ENCODE measurements at regions not wholly inside any gene's neighbourhood (a gene's known extent, or its start where the extent isn't known, plus 50 kb on each side); places are given as distances from the start of the nearest gene placed in this dataset.
A peak's percentile ranks its signal among the peaks of the same experiment; 100 is the strongest.

DNA sequence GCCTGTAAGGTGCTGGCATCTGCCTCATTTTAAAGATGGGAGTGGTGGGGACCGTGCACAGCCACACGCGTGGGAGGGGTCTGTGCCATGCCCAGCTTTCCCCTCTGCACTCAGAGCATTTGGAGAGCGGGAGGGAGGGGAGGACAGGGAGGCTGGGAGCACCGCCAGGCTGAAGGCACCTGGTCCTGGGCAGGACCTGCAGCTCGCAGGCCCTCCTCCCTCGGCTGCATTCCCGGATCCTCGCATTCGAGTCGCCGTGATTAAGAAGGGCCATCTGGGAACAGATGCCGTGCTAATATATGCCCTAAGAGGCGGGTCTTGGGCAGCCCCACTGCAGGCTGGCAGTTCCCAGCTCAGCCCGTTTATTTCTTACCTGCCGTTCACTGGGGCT, 84.0 kb downstream of the PTGR3 start:
- Histone ChIP-seq H4K5ac (ENCODE audit: low read length) (no peak overlapping the region), H3K4me2 (ENCODE audit: low read length) (no peak overlapping the region)
- no CpG with 5 or more reads among the region's 16 CpGs for WGBS (ENCODE audit: extremely low coverage, insufficient coverage, low lambda C conversion rate)

DNA sequence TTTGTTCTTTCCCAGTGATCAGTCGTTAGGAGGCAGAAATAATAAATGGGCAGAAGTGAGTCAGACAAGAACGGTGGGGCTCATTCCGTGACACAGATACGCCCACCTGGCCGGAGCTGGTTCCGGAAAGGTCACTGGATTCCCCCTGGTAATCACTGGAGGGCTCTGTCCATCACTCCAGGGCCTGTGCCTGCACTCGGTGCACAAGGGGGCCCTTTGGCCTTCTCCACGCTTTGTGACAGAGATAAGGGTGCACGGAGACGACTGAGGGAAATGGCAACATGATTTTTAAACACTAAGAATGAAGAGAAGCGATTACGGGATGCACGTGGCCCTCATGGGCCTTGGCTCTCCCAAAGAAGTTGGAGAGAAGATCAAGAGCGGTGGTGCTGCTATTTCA, 84.4 kb downstream of the PTGR3 start:
- no peak overlapping the region for H3K23ac ChIP-seq (ENCODE audit: low read length)
- no peak overlapping the region for H3K18ac ChIP-seq (ENCODE audit: low read length)
- no peak overlapping the region for H3K4me2 ChIP-seq (ENCODE audit: low read length)
- H2AK5ac ChIP-seq (ENCODE audit: low read length), result no peak overlapping the region
- no CpG with 5 or more reads among the region's 14 CpGs for WGBS (ENCODE audit: extremely low coverage, insufficient coverage, low lambda C conversion rate)
- no peaks in the 10 kb centered on the region for H3K27me3 ChIP-seq (ENCODE audit: insufficient read depth, low read length, poor library complexity)
- no peak overlapping the region for H4K5ac ChIP-seq (ENCODE audit: low read length)
- H3K27ac ChIP-seq (ENCODE audit: low read depth, low read length), result no peak overlapping the region
- no peak overlapping the region for H2BK120ac ChIP-seq (ENCODE audit: low read depth, low read length)
- no peak overlapping the region for H3K56ac ChIP-seq (ENCODE audit: low read length)
- H3K4ac ChIP-seq (ENCODE audit: low read depth, low read length), result no peak overlapping the region
- no peak overlapping the region for H4K8ac ChIP-seq (ENCODE audit: low read depth, low read length)
- no peak overlapping the region for H3K4me3 ChIP-seq (ENCODE audit: low read length)
- no peak for DNase-seq
- H2BK15ac ChIP-seq (replicated peaks; ENCODE audit: low read depth), result no peak overlapping the region
- no peaks in the 10 kb centered on the region for H3K4me1 ChIP-seq (ENCODE audit: control insufficient read depth, low read depth, low read length)
- no peak overlapping the region for H2BK5ac ChIP-seq (ENCODE audit: low read length)
- no peaks in the 10 kb centered on the region for H3K79me2 ChIP-seq (ENCODE audit: control insufficient read depth, insufficient read depth, low read length)
- no peaks in the 10 kb centered on the region for H3K36me3 ChIP-seq (ENCODE audit: control insufficient read depth, insufficient read depth, low read length)
- no peak overlapping the region for H3K9ac ChIP-seq (ENCODE audit: low read length)
- no peaks in the 10 kb centered on the region for H3K79me1 ChIP-seq (ENCODE audit: low read length)

More for the DNA sequence above, 84.0 kb downstream of the PTGR3 start:
- H2BK15ac ChIP-seq (replicated peaks; ENCODE audit: low read depth), result no peak overlapping the region
- no peaks in the 10 kb centered on the region for H3K79me1 ChIP-seq (ENCODE audit: low read length)
- no peaks in the 10 kb centered on the region for H3K79me2 ChIP-seq (ENCODE audit: control insufficient read depth, insufficient read depth, low read length)
- no peaks in the 10 kb centered on the region for H3K36me3 ChIP-seq (ENCODE audit: control insufficient read depth, insufficient read depth, low read length)
- H4K8ac ChIP-seq (ENCODE audit: low read depth, low read length), result no peak overlapping the region
- no peak for DNase-seq
- no peaks in the 10 kb centered on the region for H3K4me1 ChIP-seq (ENCODE audit: control insufficient read depth, low read depth, low read length)
- H3K56ac ChIP-seq (ENCODE audit: low read length), result no peak overlapping the region
- H3K18ac ChIP-seq (ENCODE audit: low read length), result no peak overlapping the region
- no peak overlapping the region for H3K23ac ChIP-seq (ENCODE audit: low read length)
- no peak overlapping the region for H2BK120ac ChIP-seq (ENCODE audit: low read depth, low read length)
- no peak overlapping the region for H3K4me3 ChIP-seq (ENCODE audit: low read length)
- no peak overlapping the region for H3K9ac ChIP-seq (ENCODE audit: low read length)
- H3K27me3 ChIP-seq (ENCODE audit: insufficient read depth, low read length, poor library complexity), result no peaks in the 10 kb centered on the region
- no peak overlapping the region for H3K4ac ChIP-seq (ENCODE audit: low read depth, low read length)
- H3K27ac ChIP-seq (ENCODE audit: low read depth, low read length), result no peak overlapping the region
- no peak overlapping the region for H2AK5ac ChIP-seq (ENCODE audit: low read length)
- no peak overlapping the region for H2BK5ac ChIP-seq (ENCODE audit: low read length)

DNA sequence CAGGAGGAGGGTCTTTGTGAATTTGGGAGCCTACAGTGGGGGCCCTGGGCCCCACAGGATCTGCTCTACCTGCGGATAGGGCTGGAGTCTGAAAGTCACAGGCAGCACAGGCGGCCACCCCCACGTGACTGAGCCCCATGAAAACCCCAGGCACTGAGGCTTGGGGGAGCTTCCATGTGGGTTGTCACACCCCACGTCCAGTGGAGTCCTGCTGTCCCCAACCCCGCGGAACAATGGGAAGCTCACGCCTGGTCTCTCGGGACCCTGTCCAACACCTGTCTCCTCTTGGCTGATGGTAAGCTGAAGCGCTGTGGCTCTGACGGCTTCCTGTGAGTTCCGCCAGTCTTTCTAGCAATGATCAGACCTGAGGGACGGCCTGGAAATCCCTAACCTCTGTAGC, 85.8 kb downstream of the PTGR3 start:
- H3K4me1 ChIP-seq (ENCODE audit: control insufficient read depth, low read depth, low read length), result no peaks in the 10 kb centered on the region
- WGBS (ENCODE audit: extremely low coverage, insufficient coverage, low lambda C conversion rate), result no CpG with 5 or more reads among the region's 12 CpGs
- no peaks in the 10 kb centered on the region for H3K27me3 ChIP-seq (ENCODE audit: insufficient read depth, low read length, poor library complexity)

DNA sequence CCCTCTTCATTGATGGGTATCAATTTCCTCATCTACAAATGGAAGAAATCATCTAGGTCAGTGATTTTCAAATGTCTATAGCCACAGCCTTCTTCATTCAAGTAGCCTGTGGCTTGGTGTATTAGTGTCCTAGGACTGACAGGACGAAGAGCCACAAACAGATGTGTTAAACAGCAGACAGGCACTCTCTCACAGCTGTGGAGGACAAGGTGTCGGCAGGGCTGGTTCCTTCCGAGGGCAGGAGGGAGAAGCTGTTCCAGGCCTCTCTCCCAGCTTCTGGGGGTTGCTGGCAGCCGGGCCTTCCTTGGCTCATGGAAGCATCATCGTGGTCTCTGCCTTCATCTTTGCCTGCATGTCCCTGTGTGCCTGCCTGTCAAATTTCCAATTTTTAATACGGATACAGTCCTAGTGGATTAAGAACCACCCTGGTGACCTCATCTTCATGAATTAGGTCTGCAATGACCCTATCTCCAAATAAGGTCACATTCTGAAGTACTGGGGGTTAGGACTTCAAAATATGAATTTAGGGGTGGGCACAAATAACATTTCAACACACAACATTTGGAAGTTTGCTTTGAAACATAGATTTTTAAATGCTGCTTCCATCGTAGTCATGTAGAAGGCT, 86.5 kb downstream of the PTGR3 start:
- Histone ChIP-seq H3K4ac (ENCODE audit: low read depth, low read length) (no peak overlapping the region), H3K56ac (ENCODE audit: low read length) (no peak overlapping the region), H3K4me3 (ENCODE audit: low read length) (no peak overlapping the region), H3K4me1 (ENCODE audit: control insufficient read depth, low read depth, low read length) (no peaks in the 10 kb centered on the region), H3K27ac (ENCODE audit: low read depth, low read length) (no peak overlapping the region), H3K18ac (ENCODE audit: low read length) (no peak overlapping the region), H3K36me3 (ENCODE audit: control insufficient read depth, insufficient read depth, low read length) (no peaks in the 10 kb centered on the region), H4K5ac (ENCODE audit: low read length) (no peak overlapping the region), H3K79me1 (ENCODE audit: low read length) (no peaks in the 10 kb centered on the region), H3K23ac (ENCODE audit: low read length) (no peak overlapping the region), H2BK120ac (ENCODE audit: low read depth, low read length) (no peak overlapping the region), H2BK15ac (replicated peaks; ENCODE audit: low read depth) (no peak overlapping the region), H2BK5ac (ENCODE audit: low read length) (no peak overlapping the region), H3K79me2 (ENCODE audit: control insufficient read depth, insufficient read depth, low read length) (no peaks in the 10 kb centered on the region), H2AK5ac (ENCODE audit: low read length) (no peak overlapping the region), H3K4me2 (ENCODE audit: low read length) (no peak overlapping the region), H4K8ac (ENCODE audit: low read depth, low read length) (no peak overlapping the region), H3K9ac (ENCODE audit: low read length) (no peak overlapping the region), H3K27me3 (ENCODE audit: insufficient read depth, low read length, poor library complexity) (no peaks in the 10 kb centered on the region)
- DNase-seq, result no peak
- no CpG with 5 or more reads among the region's 7 CpGs for WGBS (ENCODE audit: extremely low coverage, insufficient coverage, low lambda C conversion rate)

More for the DNA sequence above, 85.8 kb downstream of the PTGR3 start:
- H3K9ac ChIP-seq (ENCODE audit: low read length), result no peak overlapping the region
- H3K18ac ChIP-seq (ENCODE audit: low read length), result no peak overlapping the region
- H3K4ac ChIP-seq (ENCODE audit: low read depth, low read length), result no peak overlapping the region
- no peak overlapping the region for H2BK5ac ChIP-seq (ENCODE audit: low read length)
- no peak overlapping the region for H3K56ac ChIP-seq (ENCODE audit: low read length)
- no peaks in the 10 kb centered on the region for H3K36me3 ChIP-seq (ENCODE audit: control insufficient read depth, insufficient read depth, low read length)
- no peak overlapping the region for H2BK15ac ChIP-seq (replicated peaks; ENCODE audit: low read depth)
- no peak for DNase-seq
- H2AK5ac ChIP-seq (ENCODE audit: low read length), result no peak overlapping the region
- H3K4me3 ChIP-seq (ENCODE audit: low read length), result no peak overlapping the region
- H3K23ac ChIP-seq (ENCODE audit: low read length), result no peak overlapping the region
- no peak overlapping the region for H3K27ac ChIP-seq (ENCODE audit: low read depth, low read length)
- no peaks in the 10 kb centered on the region for H3K79me1 ChIP-seq (ENCODE audit: low read length)
- no peak overlapping the region for H4K5ac ChIP-seq (ENCODE audit: low read length)
- no peak overlapping the region for H2BK120ac ChIP-seq (ENCODE audit: low read depth, low read length)
- no peak overlapping the region for H4K8ac ChIP-seq (ENCODE audit: low read depth, low read length)
- H3K79me2 ChIP-seq (ENCODE audit: control insufficient read depth, insufficient read depth, low read length), result no peaks in the 10 kb centered on the region
- H3K4me2 ChIP-seq (ENCODE audit: low read length), result no peak overlapping the region

DNA sequence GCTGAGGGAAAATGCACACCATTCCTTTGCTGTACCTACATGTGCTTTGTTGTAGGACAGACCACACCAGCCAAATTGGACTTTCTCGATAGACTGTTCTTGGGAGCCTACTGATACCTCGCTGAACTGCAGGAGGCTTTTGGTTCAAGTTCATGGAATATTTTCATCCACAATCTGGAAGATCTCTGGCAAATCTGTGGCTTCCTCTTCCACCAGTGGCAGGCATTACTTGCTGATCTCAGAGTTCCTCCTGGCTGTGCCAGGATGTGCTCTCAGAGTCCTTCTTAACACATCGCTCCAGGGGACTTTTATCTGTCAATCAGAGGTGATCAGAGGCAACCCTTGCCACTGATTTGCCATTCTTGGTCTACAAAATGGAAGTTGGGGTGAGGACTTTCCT, 87.7 kb downstream of the PTGR3 start:
- no peaks in the 10 kb centered on the region for H3K36me3 ChIP-seq (ENCODE audit: control insufficient read depth, insufficient read depth, low read length)
- no peak overlapping the region for H3K4me3 ChIP-seq (ENCODE audit: low read length)
- H2AK5ac ChIP-seq (ENCODE audit: low read length), result no peak overlapping the region
- H2BK5ac ChIP-seq (ENCODE audit: low read length), result no peak overlapping the region
- no peak overlapping the region for H4K5ac ChIP-seq (ENCODE audit: low read length)
- no peaks in the 10 kb centered on the region for H3K79me2 ChIP-seq (ENCODE audit: control insufficient read depth, insufficient read depth, low read length)
- no peaks in the 10 kb centered on the region for H3K4me1 ChIP-seq (ENCODE audit: control insufficient read depth, low read depth, low read length)
- H3K79me1 ChIP-seq (ENCODE audit: low read length), result no peaks in the 10 kb centered on the region
- H3K56ac ChIP-seq (ENCODE audit: low read length), result no peak overlapping the region
- H3K18ac ChIP-seq (ENCODE audit: low read length), result no peak overlapping the region
- DNase-seq, result peak; percentile 3
- no peak overlapping the region for H2BK120ac ChIP-seq (ENCODE audit: low read depth, low read length)
- no peak overlapping the region for H3K27ac ChIP-seq (ENCODE audit: low read depth, low read length)
- H2BK15ac ChIP-seq (replicated peaks; ENCODE audit: low read depth), result no peak overlapping the region
- no CpG with 5 or more reads among the region's 3 CpGs for WGBS (ENCODE audit: extremely low coverage, insufficient coverage, low lambda C conversion rate)
- H4K8ac ChIP-seq (ENCODE audit: low read depth, low read length), result no peak overlapping the region
- H3K27me3 ChIP-seq (ENCODE audit: insufficient read depth, low read length, poor library complexity), result no peaks in the 10 kb centered on the region
- H3K9ac ChIP-seq (ENCODE audit: low read length), result no peak overlapping the region
- H3K4ac ChIP-seq (ENCODE audit: low read depth, low read length), result no peak overlapping the region
- no peak overlapping the region for H3K23ac ChIP-seq (ENCODE audit: low read length)
- H3K4me2 ChIP-seq (ENCODE audit: low read length), result no peak overlapping the region

DNA sequence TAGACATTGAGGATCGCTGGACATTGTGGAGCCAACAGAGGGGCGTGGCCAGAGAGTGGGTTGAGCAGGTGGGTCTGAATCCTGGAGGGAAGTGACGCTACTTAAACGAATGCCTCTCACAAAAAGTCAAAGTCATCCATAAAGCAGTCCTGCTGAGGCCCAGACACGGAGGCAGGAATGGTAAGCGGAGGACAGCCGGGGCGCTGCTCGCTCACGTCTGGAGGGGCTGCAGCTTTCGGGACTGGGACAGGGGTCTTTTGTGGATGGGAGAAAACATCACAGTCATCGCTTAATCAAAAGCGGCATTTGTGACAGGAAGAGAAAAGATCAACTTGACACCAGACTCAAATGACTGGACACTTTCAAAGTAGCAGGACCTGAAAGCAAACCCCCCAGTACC, 88.4 kb downstream of the PTGR3 start:
- no peak overlapping the region for H2AK5ac ChIP-seq (ENCODE audit: low read length)
- no peak overlapping the region for H3K4ac ChIP-seq (ENCODE audit: low read depth, low read length)
- H4K5ac ChIP-seq (ENCODE audit: low read length), result no peak overlapping the region
- H3K18ac ChIP-seq (ENCODE audit: low read length), result no peak overlapping the region
- no peak overlapping the region for H3K56ac ChIP-seq (ENCODE audit: low read length)
- H3K27ac ChIP-seq (ENCODE audit: low read depth, low read length), result no peak overlapping the region
- no peaks in the 10 kb centered on the region for H3K36me3 ChIP-seq (ENCODE audit: control insufficient read depth, insufficient read depth, low read length)
- H3K79me2 ChIP-seq (ENCODE audit: control insufficient read depth, insufficient read depth, low read length), result no peaks in the 10 kb centered on the region
- H2BK5ac ChIP-seq (ENCODE audit: low read length), result no peak overlapping the region
- no peaks in the 10 kb centered on the region for H3K27me3 ChIP-seq (ENCODE audit: insufficient read depth, low read length, poor library complexity)
- H3K23ac ChIP-seq (ENCODE audit: low read length), result no peak overlapping the region
- H3K4me2 ChIP-seq (ENCODE audit: low read length), result no peak overlapping the region
- H4K8ac ChIP-seq (ENCODE audit: low read depth, low read length), result no peak overlapping the region
- no peak overlapping the region for H3K4me3 ChIP-seq (ENCODE audit: low read length)
- no peaks in the 10 kb centered on the region for H3K4me1 ChIP-seq (ENCODE audit: control insufficient read depth, low read depth, low read length)
- H3K79me1 ChIP-seq (ENCODE audit: low read length), result no peaks in the 10 kb centered on the region
- WGBS (ENCODE audit: extremely low coverage, insufficient coverage, low lambda C conversion rate), result no CpG with 5 or more reads among the region's 13 CpGs
- no peak overlapping the region for H2BK15ac ChIP-seq (replicated peaks; ENCODE audit: low read depth)
- no peak for DNase-seq
- H3K9ac ChIP-seq (ENCODE audit: low read length), result no peak overlapping the region
- H2BK120ac ChIP-seq (ENCODE audit: low read depth, low read length), result no peak overlapping the region
